Activated CD8-positive, alpha-beta T cell treated with anti-CD3 and anti-CD28 coated beads for 36 hours (primary cell): ENCODE measurements at regions not wholly inside any gene's neighbourhood (a gene's known extent, or its start where the extent isn't known, plus 50 kb on each side); places are given as distances from the start of the nearest gene placed in this dataset.

Experiments
- ATAC-seq: fragments of 200-7000 bp; cut with Tn5 transposase; one replicate; pipeline ENCODE4 v1.10.0; 2021; ENCODE audit warnings: mild to moderate bottlenecking, moderate library complexity
- CTCF ChIA-PET: fragments of 350-600 bp; sonication (Branson Sonifier 250); formaldehyde crosslinking; loops from one replicate; lab custom pipeline; 2021; ENCODE audit warnings: antibody characterized with exemption; lab: Charles Lee
- POLR2A ChIA-PET: fragments of 350-600 bp; sonication (Branson Sonifier 250); formaldehyde crosslinking; loops from one replicate; lab custom pipeline; 2021; ENCODE audit warnings: antibody characterized with exemption; lab: Charles Lee
- DNase-seq: peaks from one replicate; pipeline ENCODE4 v3.0.0-alpha.2; 2020
- H3K27ac Mint-ChIP-seq: one replicate; pipeline ENCODE4 v1.8.0; 2021; ENCODE audit warnings: mild to moderate bottlenecking, mixed read lengths
- H3K27me3 Mint-ChIP-seq: one replicate; pipeline ENCODE4 v1.8.0; 2021; ENCODE audit warnings: mixed read lengths
- H3K36me3 Mint-ChIP-seq: one replicate; pipeline ENCODE4 v1.8.0; 2021; ENCODE audit warnings: low read depth, mixed read lengths
- H3K4me1 Mint-ChIP-seq: one replicate; pipeline ENCODE4 v1.8.0; 2021; ENCODE audit warnings: low read depth, mixed read lengths
- H3K4me3 Mint-ChIP-seq: one replicate; pipeline ENCODE4 v1.8.0; 2021; ENCODE audit warnings: mild to moderate bottlenecking, moderate library complexity, mixed read lengths
- H3K9me3 Mint-ChIP-seq: one replicate; pipeline ENCODE4 v1.8.0; 2021; ENCODE audit warnings: mixed read lengths
- CTCF ChIP-seq: fragments of 200-600 bp; IDR thresholded peaks from one replicate; pipeline ENCODE4 v1.8.0; 2022; ENCODE audit warnings: antibody characterized with exemption, mild to moderate bottlenecking
- intact Hi-C: fragments of 100-400 bp; cut with micrococcal nuclease; formaldehyde crosslinking; loops from one replicate; pipeline ENCODE4 v1.10.0; 2022

DNA sequence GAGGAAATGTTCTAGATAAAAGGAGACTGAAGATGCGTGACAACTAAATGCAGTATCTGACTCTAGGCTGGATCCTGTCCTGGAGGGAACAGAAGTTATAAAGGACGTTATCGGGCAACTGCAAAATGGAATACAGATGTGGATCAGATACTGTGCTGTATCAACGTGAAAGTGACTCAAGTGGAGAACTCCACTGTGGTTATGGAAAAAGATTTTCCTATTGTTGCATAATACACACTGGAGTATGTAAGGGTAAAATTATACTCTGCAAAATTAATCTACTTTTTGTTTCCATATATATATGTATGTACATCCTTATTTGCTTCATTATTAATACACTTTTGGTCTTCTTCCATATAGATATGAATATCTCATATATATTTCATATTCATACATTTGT lies 654.0 kb downstream of the QKI start:
- no peak for ATAC-seq
- H3K9me3 Mint-ChIP-seq, result peaks cover 4% of the 10 kb centered on the region
- H3K27me3 Mint-ChIP-seq, result no peaks in the 10 kb centered on the region
- no peaks in the 10 kb centered on the region for H3K36me3 Mint-ChIP-seq
- H3K4me3 Mint-ChIP-seq, result no peak overlapping the region
- no peak overlapping the region for H3K27ac Mint-ChIP-seq
- no peak for DNase-seq
- CTCF ChIA-PET, result no interaction called here
- POLR2A ChIA-PET, result no interaction called here
- no peaks in the 10 kb centered on the region for H3K4me1 Mint-ChIP-seq
- no peak for TF ChIP-seq CTCF
- intact Hi-C loops, result no loop called here

GRCh38 chr6:164066766-164067165 lies 652.2 kb downstream of the QKI start:
- CTCF ChIA-PET, result no interaction called here
- POLR2A ChIA-PET, result no interaction called here
- no peak for DNase-seq
- Mint-ChIP-seq H3K9me3 (no peaks in the 10 kb centered on the region), H3K4me1 (no peaks in the 10 kb centered on the region), H3K27ac (no peak overlapping the region), H3K4me3 (no peak overlapping the region), H3K27me3 (no peaks in the 10 kb centered on the region), H3K36me3 (no peaks in the 10 kb centered on the region)
- no peak for ATAC-seq
- intact Hi-C loops, result no loop called here
- no peak for TF ChIP-seq CTCF

DNA sequence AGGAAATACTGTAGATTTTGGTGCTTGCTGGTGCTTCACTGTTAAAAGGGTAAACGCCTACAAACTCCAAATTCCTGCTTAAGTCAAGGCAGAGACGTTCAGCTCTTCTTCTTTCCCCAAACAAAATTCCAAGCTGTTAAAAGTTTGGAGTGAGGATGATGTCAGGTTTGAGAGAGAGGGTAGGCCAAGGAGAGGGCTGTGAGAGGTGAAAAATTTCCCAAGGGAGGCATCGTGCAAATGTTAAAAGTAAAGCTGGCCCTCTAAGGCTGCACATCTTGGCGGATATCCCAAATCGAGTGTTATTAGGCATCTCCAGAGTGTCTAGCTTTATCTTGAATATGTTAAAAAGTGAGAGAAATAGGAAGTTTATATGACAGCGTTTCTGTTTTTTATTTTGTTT lies 651.8 kb downstream of the QKI start:
- Mint-ChIP-seq H3K4me3 (no peak overlapping the region), H3K27ac (no peak overlapping the region), H3K4me1 (no peaks in the 10 kb centered on the region), H3K9me3 (no peaks in the 10 kb centered on the region), H3K36me3 (no peaks in the 10 kb centered on the region), H3K27me3 (no peaks in the 10 kb centered on the region)
- ATAC-seq (no peak), DNase-seq (no peak)
- intact Hi-C loops, result no loop called here
- ChIA-PET POLR2A (no interaction called here), CTCF (no interaction called here)
- no peak for TF ChIP-seq CTCF

DNA sequence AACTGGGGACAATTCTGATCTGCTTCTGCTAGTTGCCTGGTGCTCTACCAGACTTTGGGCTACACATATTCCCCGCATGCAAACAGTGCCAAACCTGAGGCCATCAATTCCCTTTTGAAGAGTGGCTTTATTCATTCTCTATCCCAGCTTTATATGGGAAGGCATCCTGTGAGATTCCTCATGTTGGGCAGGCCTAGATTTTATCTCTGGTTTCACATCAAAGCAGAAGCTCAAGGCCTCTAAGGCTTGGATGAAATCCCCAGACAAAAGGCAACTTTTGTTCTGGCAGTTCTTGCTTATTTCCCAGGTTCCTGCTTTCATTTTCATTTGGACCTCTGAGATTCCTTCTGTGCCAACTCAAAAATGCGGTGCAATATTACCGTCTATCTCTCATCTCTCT lies 648.8 kb downstream of the QKI start:
- H3K36me3 Mint-ChIP-seq, result no peaks in the 10 kb centered on the region
- DNase-seq (no peak), ATAC-seq (no peak)
- no peaks in the 10 kb centered on the region for H3K4me1 Mint-ChIP-seq
- H3K4me3 Mint-ChIP-seq, result no peak overlapping the region
- ChIA-PET CTCF (no interaction called here), POLR2A (no interaction called here)
- TF ChIP-seq CTCF, result no peak
- H3K9me3 Mint-ChIP-seq, result no peaks in the 10 kb centered on the region
- intact Hi-C loops, result no loop called here
- H3K27ac Mint-ChIP-seq, result no peak overlapping the region
- no peaks in the 10 kb centered on the region for H3K27me3 Mint-ChIP-seq

GRCh38 chr6:164062872-164063271 lies 648.4 kb downstream of the QKI start:
- TF ChIP-seq CTCF, result no peak
- ChIA-PET POLR2A (interaction anchor here (0.7 kb wide), 1 partner anchor 807 kb away, joined by 3 read pairs; no protein-coding TSS in a partner anchor), CTCF (no interaction called here)
- no peak overlapping the region for H3K4me3 Mint-ChIP-seq
- H3K9me3 Mint-ChIP-seq, result no peaks in the 10 kb centered on the region
- no peaks in the 10 kb centered on the region for H3K4me1 Mint-ChIP-seq
- intact Hi-C loops, result no loop called here
- H3K27me3 Mint-ChIP-seq, result peaks cover 1% of the 10 kb centered on the region
- H3K36me3 Mint-ChIP-seq, result no peaks in the 10 kb centered on the region
- no peak for ATAC-seq
- no peak overlapping the region for H3K27ac Mint-ChIP-seq
- no peak for DNase-seq
